PC-3 (cell line): ENCODE measurements at regions not wholly inside any gene's neighbourhood (a gene's known extent, or its start where the extent isn't known, plus 50 kb on each side); places are given as distances from the start of the nearest gene placed in this dataset.

Source experiments
- ATAC-seq: fragments of 200-7000 bp; cut with Tn5 transposase; 2 replicates; pipeline ENCODE4 v1.9.1; 2020; ENCODE audit warnings: mild to moderate bottlenecking, moderate library complexity
- BruUV-seq: library from RNA; stranded (reverse); fragments of 400-500 nt; replicated peaks from 2 replicates; lab custom pipeline; 2021; lab: Mats Ljungman, UMichigan
- CTCF ChIA-PET: fragments of 300-600 bp; sonication (Branson Sonifier 250); formaldehyde crosslinking; loops from one replicate; lab custom pipeline; 2022; ENCODE audit warnings: antibody characterized with exemption; lab: Charles Lee
- POLR2A ChIA-PET: fragments of 300-600 bp; sonication (Branson Sonifier 250); formaldehyde crosslinking; loops from one replicate; lab custom pipeline; 2022; ENCODE audit warnings: antibody characterized with exemption; ENCODE audit not compliant: unreplicated experiment; lab: Charles Lee
- DNase-seq: peaks from one replicate; pipeline ENCODE4 v3.0.0-alpha.2; 2015
- H2AFZ ChIP-seq: fragments of 300-600 bp; sonication (generic); 2 replicates; pipeline ENCODE4 v1.6.0; 2016; ENCODE audit warnings: antibody characterized with exemption, low read length
- H3F3A ChIP-seq: fragments of 300-600 bp; sonication (generic); one replicate; pipeline ENCODE4 v1.6.0; 2017; ENCODE audit warnings: antibody characterized with exemption, low read length, control low read depth, mild to moderate bottlenecking; ENCODE audit not compliant: unreplicated experiment
- H3K27ac ChIP-seq: fragments of 300-600 bp; sonication (generic); 2 replicates; pipeline ENCODE4 v1.5.1; 2016; ENCODE audit warnings: mild to moderate bottlenecking, low read length
- H3K27me3 ChIP-seq: fragments of 300-600 bp; sonication (generic); 2 replicates; pipeline ENCODE4 v1.6.1; 2016; ENCODE audit warnings: low read length, mixed read lengths
- H3K36me3 ChIP-seq: fragments of 300-600 bp; sonication (generic); 2 replicates; pipeline ENCODE4 v1.6.1; 2016; ENCODE audit warnings: low read depth, mixed run types, low read length, mixed read lengths
- H3K4me1 ChIP-seq: fragments of 300-600 bp; sonication (generic); 2 replicates; pipeline ENCODE4 v1.5.1; 2016; ENCODE audit warnings: low read length; ENCODE audit not compliant: insufficient read depth
- H3K4me2 ChIP-seq: fragments of 300-600 bp; sonication (generic); 2 replicates; pipeline ENCODE4 v1.6.0; 2016; ENCODE audit warnings: low read length
- H3K4me3 ChIP-seq: fragments of 300-600 bp; sonication (generic); 2 replicates; pipeline ENCODE4 v1.5.1; 2016; ENCODE audit warnings: mild to moderate bottlenecking, low read length, mixed read lengths
- H3K79me2 ChIP-seq: fragments of 300-600 bp; sonication (generic); 2 replicates; pipeline ENCODE4 v1.6.1; 2017; ENCODE audit warnings: low read length, mixed read lengths
- H3K9ac ChIP-seq: fragments of 300-600 bp; sonication (generic); 2 replicates; pipeline ENCODE4 v1.6.0; 2016; ENCODE audit warnings: mild to moderate bottlenecking, low read length
- H3K9me2 ChIP-seq: fragments of 300-600 bp; sonication (generic); replicated peaks from 2 replicates; pipeline ENCODE4 v1.6.1; 2016; ENCODE audit warnings: mixed run types, low read length, mixed read lengths
- H3K9me3 ChIP-seq: fragments of 300-600 bp; sonication (generic); 2 replicates; pipeline ENCODE4 v1.6.1; 2016; ENCODE audit warnings: low read length, mixed read lengths
- H4K20me1 ChIP-seq: fragments of 300-600 bp; sonication (generic); 2 replicates; pipeline ENCODE4 v1.6.1; 2016; ENCODE audit warnings: low read length, mixed read lengths
- EZH2 ChIP-seq: fragments of 300-600 bp; sonication (generic); IDR thresholded peaks from one replicate; pipeline ENCODE4 v1.6.1; 2017; ENCODE audit warnings: antibody characterized with exemption, mild to moderate bottlenecking, low read length; ENCODE audit not compliant: unreplicated experiment
- EZH2phosphoT487 ChIP-seq: fragments of 300-600 bp; sonication (generic); IDR thresholded peaks from 2 replicates; pipeline ENCODE4 v1.6.1; 2018; ENCODE audit warnings: mild to moderate bottlenecking, antibody characterized with exemption, low read length, borderline replicate concordance
- intact Hi-C: fragments of 100-400 bp; cut with micrococcal nuclease; formaldehyde crosslinking; loops from 2 replicates; pipeline ENCODE4 v1.9.0; 2023
- TF ChIP-seq, protein P1 (sequence below): fragments of 300-600 bp; sonication (generic); conservative IDR thresholded peaks from 2 replicates; pipeline ENCODE4 v1.5.1; 2017; ENCODE audit warnings: antibody characterized with exemption, low read depth, mild to moderate bottlenecking, low read length

DNA sequence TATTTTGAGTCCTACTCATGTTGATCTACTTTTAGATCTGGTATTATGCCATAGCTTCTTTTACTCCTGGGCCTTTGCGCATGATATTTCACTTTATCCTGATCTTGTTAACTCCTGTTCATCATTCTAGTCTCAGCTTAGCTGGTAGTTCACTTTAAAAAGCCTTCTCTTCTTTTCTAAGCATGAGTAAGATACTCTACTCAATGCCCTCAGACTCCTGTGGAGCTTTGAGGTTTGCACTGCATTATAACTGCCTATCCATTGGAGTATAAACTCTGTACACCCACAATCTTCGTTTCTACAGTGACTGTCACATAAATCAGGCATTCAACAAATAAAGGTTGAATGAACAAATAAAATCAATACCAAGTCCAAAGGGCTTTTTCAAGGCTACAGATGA lies 357.9 kb upstream of the KCNH8 start:
- intact Hi-C loops, result no loop called here
- BruUV-seq, result no TSS peak

DNA sequence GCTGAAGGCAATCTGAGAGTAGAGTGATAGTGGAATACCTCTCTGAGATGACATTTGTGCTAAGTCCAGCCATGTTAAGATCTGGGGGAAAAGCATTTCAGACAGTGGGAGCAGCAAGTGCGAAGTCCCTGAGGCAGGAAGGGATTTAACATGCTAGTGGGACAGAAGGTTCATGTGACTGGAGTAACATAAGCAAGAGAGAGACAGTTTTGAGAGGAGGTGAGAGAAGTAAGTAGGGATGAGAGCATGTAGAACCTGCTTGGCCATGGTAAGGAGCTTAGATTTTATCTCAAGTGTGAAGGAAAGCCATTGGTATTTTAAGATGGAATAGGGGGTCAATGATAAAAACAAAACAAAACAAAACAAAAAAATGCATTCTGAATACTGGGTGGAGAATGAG lies 358.6 kb upstream of the KCNH8 start:
- Histone ChIP-seq H3K4me1 (no peaks in the 10 kb centered on the region), H3K36me3 (no peaks in the 10 kb centered on the region), H3K27me3 (no peaks in the 10 kb centered on the region), H3K79me2 (no peaks in the 10 kb centered on the region), H2AFZ (no peak overlapping the region), H3K4me2 (no peak overlapping the region), H3K4me3 (no peak overlapping the region), H3K9me3 (no peaks in the 10 kb centered on the region), H3K27ac (no peak overlapping the region), H4K20me1 (no peaks in the 10 kb centered on the region), H3F3A (no peaks in the 10 kb centered on the region), H3K9ac (no peak overlapping the region), H3K9me2 (no peaks in the 10 kb centered on the region)
- ATAC-seq, result no peak
- no TSS peak for BruUV-seq
- TF ChIP-seq EZH2 (no peak), EZH2phosphoT487 (no peak)
- TF ChIP-seq, protein P1, sequence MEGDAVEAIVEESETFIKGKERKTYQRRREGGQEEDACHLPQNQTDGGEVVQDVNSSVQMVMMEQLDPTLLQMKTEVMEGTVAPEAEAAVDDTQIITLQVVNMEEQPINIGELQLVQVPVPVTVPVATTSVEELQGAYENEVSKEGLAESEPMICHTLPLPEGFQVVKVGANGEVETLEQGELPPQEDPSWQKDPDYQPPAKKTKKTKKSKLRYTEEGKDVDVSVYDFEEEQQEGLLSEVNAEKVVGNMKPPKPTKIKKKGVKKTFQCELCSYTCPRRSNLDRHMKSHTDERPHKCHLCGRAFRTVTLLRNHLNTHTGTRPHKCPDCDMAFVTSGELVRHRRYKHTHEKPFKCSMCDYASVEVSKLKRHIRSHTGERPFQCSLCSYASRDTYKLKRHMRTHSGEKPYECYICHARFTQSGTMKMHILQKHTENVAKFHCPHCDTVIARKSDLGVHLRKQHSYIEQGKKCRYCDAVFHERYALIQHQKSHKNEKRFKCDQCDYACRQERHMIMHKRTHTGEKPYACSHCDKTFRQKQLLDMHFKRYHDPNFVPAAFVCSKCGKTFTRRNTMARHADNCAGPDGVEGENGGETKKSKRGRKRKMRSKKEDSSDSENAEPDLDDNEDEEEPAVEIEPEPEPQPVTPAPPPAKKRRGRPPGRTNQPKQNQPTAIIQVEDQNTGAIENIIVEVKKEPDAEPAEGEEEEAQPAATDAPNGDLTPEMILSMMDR, result no peak
- CTCF ChIA-PET, result no interaction called here
- intact Hi-C loops, result no loop called here
- POLR2A ChIA-PET, result no interaction called here
- DNase-seq, result no peak

More for the DNA sequence above, 357.9 kb upstream of the KCNH8 start:
- Histone ChIP-seq H3K9me2 (no peaks in the 10 kb centered on the region), H3K4me3 (no peak overlapping the region), H3K9me3 (no peaks in the 10 kb centered on the region), H4K20me1 (no peaks in the 10 kb centered on the region), H3K4me1 (no peaks in the 10 kb centered on the region), H2AFZ (no peak overlapping the region), H3K4me2 (no peak overlapping the region), H3K27me3 (no peaks in the 10 kb centered on the region), H3K79me2 (no peaks in the 10 kb centered on the region), H3K36me3 (no peaks in the 10 kb centered on the region), H3K9ac (no peak overlapping the region), H3K27ac (no peak overlapping the region), H3F3A (no peaks in the 10 kb centered on the region)
- POLR2A ChIA-PET, result no interaction called here
- ATAC-seq, result no peak
- DNase-seq, result no peak
- CTCF ChIA-PET, result no interaction called here
- TF ChIP-seq EZH2phosphoT487 (no peak), EZH2 (no peak)
- TF ChIP-seq, protein P1, result no peak

DNA sequence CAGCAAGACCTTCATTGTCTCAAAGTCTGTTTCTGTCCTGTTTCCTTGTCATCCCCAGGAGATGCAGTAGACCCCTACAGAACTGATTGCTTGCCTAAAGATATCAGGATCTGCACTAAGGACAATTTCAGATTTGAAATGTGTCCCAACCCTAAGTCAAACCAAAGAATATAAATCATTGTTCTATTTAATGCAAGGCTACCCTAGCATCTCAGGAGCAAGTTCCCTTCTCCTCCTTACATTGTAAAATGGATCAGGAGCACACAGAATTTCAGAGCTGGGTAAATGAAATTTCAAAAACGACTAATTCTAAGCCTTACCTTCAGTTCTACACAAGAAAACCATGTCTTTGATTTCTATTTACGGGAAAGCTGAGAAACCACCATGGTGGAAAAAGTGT lies 360.9 kb upstream of the KCNH8 start:
- Histone ChIP-seq H3K79me2 (no peaks in the 10 kb centered on the region), H3K4me2 (no peak overlapping the region), H3K9me2 (no peaks in the 10 kb centered on the region), H3K27ac (no peak overlapping the region), H3K27me3 (no peaks in the 10 kb centered on the region), H2AFZ (no peak overlapping the region), H3K4me1 (no peaks in the 10 kb centered on the region), H3K9me3 (no peaks in the 10 kb centered on the region), H3F3A (no peaks in the 10 kb centered on the region), H4K20me1 (no peaks in the 10 kb centered on the region), H3K36me3 (no peaks in the 10 kb centered on the region), H3K9ac (no peak overlapping the region), H3K4me3 (no peak overlapping the region)
- BruUV-seq, result no TSS peak
- POLR2A ChIA-PET, result no interaction called here
- TF ChIP-seq, protein P1, result no peak
- TF ChIP-seq EZH2 (no peak), EZH2phosphoT487 (no peak)
- no peak for DNase-seq
- CTCF ChIA-PET, result no interaction called here
- no peak for ATAC-seq
- intact Hi-C loops, result no loop called here
